ENCODE measurements at regions not wholly inside any gene's neighbourhood (a gene's known extent, or its start where the extent isn't known, plus 50 kb on each side); places are given as distances from the start of the nearest gene placed in this dataset.
"Not testable (repeated sequence)": the region's sequence is repeated elsewhere in the genome, so short reads cannot be mapped to it uniquely, and the experiment has no call there.

DNA sequence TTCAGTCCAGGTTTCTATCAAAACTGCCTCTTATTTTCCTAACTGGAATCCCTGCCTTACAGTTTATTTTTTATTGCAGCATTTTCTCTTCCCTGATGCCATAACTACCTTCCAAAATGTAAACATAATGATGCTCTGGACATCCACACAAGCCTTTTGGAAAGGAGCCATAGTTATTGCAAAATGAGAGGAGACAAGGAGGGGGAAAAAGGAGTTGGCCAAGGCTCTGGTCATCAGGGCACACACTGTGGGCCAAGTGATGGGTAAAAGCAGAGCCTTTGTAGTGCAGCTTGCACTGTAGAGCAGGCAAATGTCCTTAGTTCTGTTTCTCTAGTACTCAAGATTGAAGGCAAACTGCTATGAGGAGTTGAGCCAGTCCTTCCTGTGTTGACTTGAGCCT lies 289.3 kb upstream of the MTPN start:
- no peaks in the 10 kb centered on the region for H3K4me1 ChIP-seq
- no peak for TF ChIP-seq CTCF (IDR thresholded peaks at IDR 0.05)
- H3K36me3 ChIP-seq = no peaks in the 10 kb centered on the region
- no peak overlapping the region for H3K4me3 ChIP-seq
- peaks cover 0 to 45% of the 10 kb centered on the region in 2 donors for H3K9me3 ChIP-seq
- ATAC-seq = no peak
- peak in 1 of 4 donors; percentile 16 for DNase-seq
- intact Hi-C loops (cut with DNase I) = no loop called here
- no peak overlapping the region for H3K27ac ChIP-seq
- H3K27me3 ChIP-seq = no peaks in the 10 kb centered on the region

DNA sequence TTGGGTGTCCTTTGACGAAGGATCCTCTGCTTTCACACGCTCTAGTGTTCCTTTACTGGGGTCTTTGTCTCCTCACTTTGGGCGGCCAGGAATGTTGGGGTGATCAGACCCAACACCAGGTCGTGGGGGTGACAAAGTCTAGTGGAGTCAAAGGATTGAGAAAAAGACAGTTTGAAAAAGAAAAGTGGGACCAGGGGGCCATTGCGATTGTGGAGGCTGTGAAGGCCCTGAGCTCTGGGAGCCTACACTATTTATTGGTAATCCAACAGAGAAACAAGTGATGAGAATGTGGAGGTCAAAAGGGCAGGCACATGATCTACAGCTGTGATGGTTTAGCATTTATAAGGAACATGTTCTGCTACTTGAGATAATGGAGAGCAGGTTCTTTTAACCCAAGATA lies 287.1 kb upstream of the MTPN start:
- H3K9me3 ChIP-seq = peaks cover 0 to 54% of the 10 kb centered on the region in 2 donors
- DNase-seq; H3K36me3 ChIP-seq; H3K4me3 ChIP-seq; intact Hi-C loops (cut with DNase I); H3K27ac ChIP-seq; H3K4me1 ChIP-seq; ATAC-seq; H3K27me3 ChIP-seq: not testable (repeated sequence)

GRCh38 chr7:136263112-136263860 lies 286.1 kb upstream of the MTPN start:
- ATAC-seq; DNase-seq; H3K27me3 ChIP-seq; H3K4me3 ChIP-seq; intact Hi-C loops (cut with DNase I); H3K27ac ChIP-seq; H3K4me1 ChIP-seq; H3K36me3 ChIP-seq: not testable (repeated sequence)
- H3K9me3 ChIP-seq = peaks cover 0 to 54% of the 10 kb centered on the region in 2 donors

GRCh38 chr7:136260591-136260990 lies 283.4 kb upstream of the MTPN start:
- H3K4me3 ChIP-seq; H3K27ac ChIP-seq; intact Hi-C loops (cut with DNase I); H3K27me3 ChIP-seq; ATAC-seq; H3K4me1 ChIP-seq; DNase-seq; H3K36me3 ChIP-seq: not testable (repeated sequence)
- peaks cover 0 to 39% of the 10 kb centered on the region in 2 donors for H3K9me3 ChIP-seq

DNA sequence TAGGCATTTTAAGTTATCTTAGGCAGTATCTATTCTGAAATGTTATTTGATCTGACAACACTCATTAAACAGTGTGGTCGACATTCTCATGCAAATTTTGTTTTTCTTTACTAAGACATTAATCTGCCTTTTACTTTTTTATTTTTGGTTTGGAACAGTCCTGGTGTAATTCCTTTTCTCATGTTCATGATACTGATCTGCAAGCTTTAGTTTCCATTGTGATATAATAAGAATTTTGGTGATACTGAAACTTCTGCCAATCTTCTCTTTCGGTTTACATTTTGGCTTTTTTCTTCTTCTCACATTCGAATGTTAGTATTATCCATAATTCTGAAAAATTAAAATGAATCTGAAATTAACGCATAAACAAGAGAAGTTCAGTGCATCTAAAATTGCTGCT lies 281.9 kb upstream of the MTPN start:
- H3K27ac ChIP-seq = no peak overlapping the region
- H3K9me3 ChIP-seq = peaks cover 0 to 24% of the 10 kb centered on the region in 2 donors
- no peak for TF ChIP-seq CTCF (IDR thresholded peaks at IDR 0.05)
- H3K36me3 ChIP-seq = no peaks in the 10 kb centered on the region
- no peak overlapping the region for H3K4me3 ChIP-seq
- H3K27me3 ChIP-seq = no peaks in the 10 kb centered on the region
- ATAC-seq = no peak
- H3K4me1 ChIP-seq = no peaks in the 10 kb centered on the region
- DNase-seq = no peak
- intact Hi-C loops (cut with DNase I) = no loop called here

DNA sequence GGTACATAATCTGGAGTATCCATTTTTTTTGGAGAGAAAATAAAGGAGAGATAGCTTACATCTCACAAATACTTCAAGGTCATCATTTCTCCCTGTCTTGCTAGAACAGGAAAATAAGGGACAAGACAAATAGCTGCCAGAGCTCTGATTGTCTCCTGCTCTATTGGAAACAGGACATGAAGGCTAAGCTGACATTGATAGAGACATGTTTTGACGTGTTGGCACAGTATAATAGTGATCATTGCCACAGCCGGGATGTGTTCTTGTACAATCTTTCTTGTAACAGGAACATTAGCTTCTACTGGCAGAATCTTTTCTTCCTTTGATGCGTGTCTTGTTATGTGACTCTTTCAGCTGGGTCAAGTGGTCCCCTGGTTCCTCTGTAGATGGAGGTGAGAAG lies 279.3 kb upstream of the MTPN start:
- Histone ChIP-seq H3K36me3 (no peaks in the 10 kb centered on the region), H3K27ac (no peak overlapping the region), H3K27me3 (no peaks in the 10 kb centered on the region), H3K4me3 (no peak overlapping the region), H3K9me3 (peaks cover 0 to 12% of the 10 kb centered on the region in 2 donors), H3K4me1 (no peaks in the 10 kb centered on the region)
- DNase-seq (no peak), ATAC-seq (no peak)
- intact Hi-C loops (cut with DNase I) = no loop called here
- no peak for TF ChIP-seq CTCF (IDR thresholded peaks at IDR 0.05)

DNA sequence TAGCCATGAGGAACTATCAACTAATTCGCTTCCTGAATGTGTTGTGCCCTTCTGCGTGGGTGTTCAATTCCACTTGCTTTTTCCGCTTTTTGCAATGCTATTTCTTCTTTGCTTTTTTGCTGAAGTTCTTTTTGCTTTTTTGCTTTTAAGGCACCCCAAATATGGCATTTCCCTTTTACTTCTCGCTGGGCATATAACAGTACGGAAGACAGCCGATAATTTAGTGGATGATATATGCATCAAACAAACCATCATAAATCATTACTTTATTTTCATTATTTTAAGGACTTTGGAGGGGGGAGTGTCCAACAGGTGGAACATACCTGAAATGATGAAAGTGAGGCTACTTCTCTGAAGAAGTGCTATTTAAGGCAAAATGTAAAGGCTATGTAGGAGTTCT lies 277.0 kb upstream of the MTPN start:
- no peaks in the 10 kb centered on the region for H3K27me3 ChIP-seq
- no peaks in the 10 kb centered on the region for H3K36me3 ChIP-seq
- ATAC-seq (no peak), DNase-seq (no peak)
- H3K4me1 ChIP-seq = no peaks in the 10 kb centered on the region
- intact Hi-C loops (cut with DNase I) = no loop called here
- H3K9me3 ChIP-seq = peaks cover 0 to 7% of the 10 kb centered on the region in 2 donors
- H3K27ac ChIP-seq = no peak overlapping the region
- no peak overlapping the region for H3K4me3 ChIP-seq
- no peak for TF ChIP-seq CTCF (IDR thresholded peaks at IDR 0.05)

All from left lung (tissue), 4 donors.